Endothelial cell of umbilical vein (primary cell): ENCODE measurements at regions not wholly inside any gene's neighbourhood (a gene's known extent, or its start where the extent isn't known, plus 50 kb on each side); places are given as distances from the start of the nearest gene placed in this dataset.
"Not testable (repeated sequence)": the region's sequence is repeated elsewhere in the genome, so short reads cannot be mapped to it uniquely, and the experiment has no call there.

ENCODE experiments used
- BruUV-seq: library from RNA; stranded (reverse); fragments of 400-500 nt; replicated peaks from 2 replicates; lab custom pipeline; 2021; lab: Mats Ljungman, UMichigan
- CTCF ChIA-PET: fragments of 300-600, 350-600 bp; sonication (Branson Sonifier 250); formaldehyde crosslinking; loops from one replicate; lab custom pipeline; 2021; ENCODE audit warnings: antibody characterized with exemption, inconsistent platforms; lab: Charles Lee
- POLR2A ChIA-PET: fragments of 300-600, 350-600 bp; sonication (Branson Sonifier 250); formaldehyde crosslinking; loops from one replicate; lab custom pipeline; 2021; ENCODE audit warnings: antibody characterized with exemption, inconsistent platforms; lab: Charles Lee
- DNase-seq: peaks from one replicate; pipeline ENCODE4 v3.0.0-alpha.2; 2011; ENCODE audit warnings: low read depth, low spot score
- FAIRE-seq: peaks from 2 replicates; lab custom pipeline; 2011; peaks lifted over from hg19 to GRCh38; lab: Jason Lieb, UNC
- H2AFZ ChIP-seq: 2 replicates; pipeline ENCODE4 v1.6.0; 2012; ENCODE audit warnings: low read depth, low read length, control low read depth, inconsistent platforms
- H3K27ac ChIP-seq: 2 replicates; pipeline ENCODE4 v1.5.1; 2011; ENCODE audit warnings: low read depth, mild to moderate bottlenecking, control low read depth, low read length, moderate library complexity; ENCODE audit not compliant: insufficient read depth
- H3K27me3 ChIP-seq, 2 experiments: 2 replicates each; pipeline versions ENCODE4 v1.6.0 to v1.6.1; 2011; ENCODE audit warnings: low read length in 2 of 2, mixed read lengths in 1 of 2; ENCODE audit not compliant: control insufficient read depth in 2 of 2, insufficient read depth in 2 of 2
- H3K36me3 ChIP-seq, 2 experiments: 2 replicates in 1 of 2; 3 replicates in 1 of 2; pipeline ENCODE4 v1.5.1; 2011; ENCODE audit warnings: low read length in 2 of 2, mild to moderate bottlenecking in 1 of 2, moderate library complexity in 1 of 2; ENCODE audit not compliant: control insufficient read depth in 2 of 2, insufficient read depth in 2 of 2; ENCODE audit errors: extremely low read depth in 1 of 2
- H3K4me1 ChIP-seq: 3 replicates; pipeline ENCODE4 v1.5.1; 2011; ENCODE audit warnings: mild to moderate bottlenecking, low read length; ENCODE audit not compliant: control insufficient read depth, insufficient read depth; ENCODE audit errors: extremely low read depth
- H3K4me2 ChIP-seq: 2 replicates; pipeline ENCODE4 v1.6.1; 2011; ENCODE audit warnings: low read length, control low read depth, mixed read lengths; ENCODE audit not compliant: insufficient read depth
- H3K4me3 ChIP-seq, 3 experiments: fragments of 200-600 bp in 1 of 3; sonication (generic), shearing (Covaris generic) in 1 of 3; replicated peaks in 1 of 3; 2 replicates each; pipeline ENCODE4 v1.5.1; 2011 to 2016; ENCODE audit warnings: control low read depth in 3 of 3, low read length in 3 of 3, mild to moderate bottlenecking in 2 of 3, inconsistent platforms in 1 of 3, low read depth in 1 of 3, moderate library complexity in 1 of 3; ENCODE audit not compliant: insufficient read depth in 1 of 3
- H3K79me2 ChIP-seq: 2 replicates; pipeline ENCODE4 v1.6.0; 2012; ENCODE audit warnings: low read length, inconsistent platforms; ENCODE audit not compliant: control insufficient read depth, insufficient read depth
- H3K9ac ChIP-seq: replicated peaks from 2 replicates; pipeline ENCODE3; 2011; ENCODE audit warnings: low read length, control low read depth; ENCODE audit not compliant: insufficient read depth; ENCODE audit errors: extremely low read depth
- H3K9me1 ChIP-seq: replicated peaks from 3 replicates; pipeline ENCODE4 v1.6.0; 2011; ENCODE audit warnings: mild to moderate bottlenecking, low read length; ENCODE audit not compliant: control insufficient read depth, insufficient read depth; ENCODE audit errors: extremely low read depth
- H3K9me3 ChIP-seq: replicated peaks from 2 replicates; pipeline ENCODE4 v1.5.1; 2012; ENCODE audit warnings: low read length, inconsistent platforms; ENCODE audit not compliant: control insufficient read depth, insufficient read depth
- H4K20me1 ChIP-seq: replicated peaks from 2 replicates; pipeline ENCODE3; 2011; ENCODE audit warnings: mild to moderate bottlenecking, low read length; ENCODE audit not compliant: control insufficient read depth, insufficient read depth; ENCODE audit errors: extremely low read depth
- dilution Hi-C: fragments of 300-500 bp; cut with MboI; formaldehyde crosslinking; loops from one replicate; pipeline ENCODE4 v1.15.0; 2019; ENCODE audit warnings: low sequenced_read_pairs; ENCODE audit not compliant: extremely low pct_ligation_motif_present
- intact Hi-C: fragments of 100-400 bp; cut with micrococcal nuclease; formaldehyde crosslinking; loops from one replicate; pipeline ENCODE4 v1.10.0; 2022

DNA sequence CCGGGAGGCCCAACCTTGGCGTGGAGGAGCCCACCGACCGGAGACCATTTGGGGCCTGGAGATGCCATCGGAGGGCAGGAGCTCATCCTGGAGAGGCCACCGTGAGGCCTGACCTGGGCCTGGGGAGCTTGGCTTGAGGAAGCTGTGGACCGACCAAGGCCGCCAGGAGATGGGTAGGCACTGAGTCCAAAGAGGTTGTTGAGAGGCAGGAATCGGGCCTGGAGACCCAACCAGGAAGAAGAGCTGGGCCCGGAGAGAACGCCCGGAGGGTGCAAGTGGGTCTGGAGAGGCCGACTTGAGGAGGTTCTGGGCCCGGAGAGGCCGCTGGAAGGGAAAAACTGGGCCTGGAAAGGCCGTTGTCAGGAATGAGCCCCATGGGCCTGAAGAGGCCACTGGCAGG is 313.8 kb downstream of the OR4F29 start:
- H3K27me3 ChIP-seq, H3K79me2 ChIP-seq, FAIRE-seq, H2AFZ ChIP-seq, CTCF ChIA-PET, BruUV-seq, H3K36me3 ChIP-seq, dilution Hi-C loops, H3K4me1 ChIP-seq, DNase-seq, H3K9ac ChIP-seq, H3K4me2 ChIP-seq, POLR2A ChIA-PET, H4K20me1 ChIP-seq, H3K9me3 ChIP-seq, H3K27ac ChIP-seq, H3K9me1 ChIP-seq, H3K4me3 ChIP-seq, intact Hi-C loops: not testable (repeated sequence)

DNA sequence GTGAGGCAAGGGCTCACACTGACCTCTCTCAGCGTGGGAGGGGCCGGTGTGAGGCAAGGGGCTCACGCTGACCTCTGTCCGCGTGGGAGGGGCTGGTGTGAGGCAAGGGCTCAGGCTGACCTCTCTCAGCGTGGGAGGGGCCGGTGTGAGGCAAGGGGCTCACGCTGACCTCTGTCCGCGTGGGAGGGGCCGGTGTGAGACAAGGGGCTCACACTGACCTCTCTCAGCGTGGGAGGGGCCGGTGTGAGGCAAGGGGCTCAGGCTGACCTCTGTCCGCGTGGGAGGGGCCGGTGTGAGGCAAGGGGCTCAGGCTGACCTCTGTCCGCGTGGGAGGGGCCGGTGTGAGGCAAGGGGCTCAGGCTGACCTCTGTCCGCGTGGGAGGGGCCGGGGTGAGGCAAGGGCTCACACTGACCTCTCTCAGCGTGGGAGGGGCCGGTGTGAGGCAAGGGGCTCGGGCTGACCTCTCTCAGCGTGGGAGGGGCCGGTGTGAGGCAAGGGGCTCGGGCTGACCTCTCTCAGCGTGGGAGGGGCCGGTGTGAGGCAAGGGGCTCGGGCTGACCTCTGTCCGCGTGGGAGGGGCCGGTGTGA is 315.0 kb downstream of the OR4F29 start:
- H4K20me1 ChIP-seq, FAIRE-seq, H3K4me3 ChIP-seq, DNase-seq, BruUV-seq, POLR2A ChIA-PET, H3K79me2 ChIP-seq, H3K9ac ChIP-seq, H3K36me3 ChIP-seq, CTCF ChIA-PET, dilution Hi-C loops, H3K27ac ChIP-seq, H3K4me2 ChIP-seq, H3K9me3 ChIP-seq, intact Hi-C loops, H3K9me1 ChIP-seq, H3K4me1 ChIP-seq, H3K27me3 ChIP-seq, H2AFZ ChIP-seq: not testable (repeated sequence)

DNA sequence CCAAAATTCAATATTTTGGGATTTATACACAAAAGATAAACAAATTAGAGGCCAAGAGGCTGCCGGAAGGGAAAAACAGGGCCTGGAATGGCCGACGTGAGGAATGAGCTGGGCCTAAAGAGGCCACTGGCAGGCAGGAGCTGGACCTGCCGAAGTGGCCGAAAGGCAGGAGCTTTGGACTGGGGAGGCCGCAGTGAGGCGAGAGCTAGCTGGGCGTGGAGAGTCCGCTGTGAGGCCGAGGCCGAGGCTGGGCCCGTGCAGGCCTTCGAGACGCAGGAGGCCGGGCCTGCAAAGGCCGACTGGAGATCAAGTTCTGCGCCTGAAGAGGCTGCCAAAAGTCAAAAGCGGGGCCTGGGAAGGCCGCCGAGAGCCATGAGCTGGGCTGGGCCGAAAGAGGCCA is 316.5 kb downstream of the OR4F29 start:
- dilution Hi-C loops, DNase-seq, H3K4me2 ChIP-seq, H3K9me1 ChIP-seq, H2AFZ ChIP-seq, H3K27ac ChIP-seq, H3K36me3 ChIP-seq, H3K79me2 ChIP-seq, intact Hi-C loops, BruUV-seq, CTCF ChIA-PET, H3K9me3 ChIP-seq, H3K4me1 ChIP-seq, H3K27me3 ChIP-seq, H4K20me1 ChIP-seq, H3K4me3 ChIP-seq, H3K9ac ChIP-seq, FAIRE-seq, POLR2A ChIA-PET: not testable (repeated sequence)

DNA sequence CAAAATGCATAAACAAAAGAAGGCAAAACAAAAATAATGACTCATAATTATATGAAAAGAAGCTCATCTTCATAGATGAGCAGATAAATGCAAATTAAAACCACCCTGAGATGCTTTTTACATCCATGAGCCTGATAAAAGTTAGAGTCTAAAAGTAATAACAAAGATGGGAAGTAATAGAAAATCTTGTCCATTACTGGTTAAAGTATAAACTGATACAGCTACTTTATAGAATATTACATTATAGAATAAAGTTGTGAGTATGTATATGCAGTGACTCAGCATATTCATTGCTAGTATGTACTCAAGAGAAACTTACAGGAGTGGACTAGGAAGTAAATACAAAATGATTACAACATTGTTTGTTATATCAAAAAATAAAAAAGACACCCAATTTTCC is 333.0 kb downstream of the OR4F29 start:
- FAIRE-seq, H3K9me1 ChIP-seq, intact Hi-C loops, H3K27me3 ChIP-seq, dilution Hi-C loops, H3K9me3 ChIP-seq, H3K4me1 ChIP-seq, H2AFZ ChIP-seq, H4K20me1 ChIP-seq, H3K79me2 ChIP-seq, BruUV-seq, H3K36me3 ChIP-seq, H3K4me2 ChIP-seq, H3K27ac ChIP-seq, H3K9ac ChIP-seq, H3K4me3 ChIP-seq, POLR2A ChIA-PET, DNase-seq, CTCF ChIA-PET: not testable (repeated sequence)
